ENCODE measurements at regions not wholly inside any gene's neighbourhood (a gene's known extent, or its start where the extent isn't known, plus 50 kb on each side); places are given as distances from the start of the nearest gene placed in this dataset.

- Histone ChIP-seq H3K23me2 (ENCODE audit: low read depth, low read length) (no peaks in the 10 kb centered on the region), H3K4ac (replicated peaks; ENCODE audit: insufficient read length, low read depth, low read length) (no peak overlapping the region), H2AK5ac (ENCODE audit: low read depth, low read length) (no peak overlapping the region), H2BK12ac (ENCODE audit: low read depth, low read length) (no peak overlapping the region), H3K9me3 (ENCODE audit: insufficient read depth in 2 of 2, low read depth in 1 of 2, low read length in 1 of 2) (no peaks in the 10 kb centered on the region), H3K27ac (ENCODE audit: low read depth, low read length) (no peak overlapping the region), H2BK20ac (ENCODE audit: low read length) (no peak overlapping the region), H3K27me3 (replicated peaks in 1 of 4; ENCODE audit: control insufficient read depth in 3 of 4, extremely low read depth in 1 of 4, insufficient read depth in 3 of 4, low read length in 3 of 4) (no peaks in the 10 kb centered on the region), H2AFZ (ENCODE audit: low read length) (no peak overlapping the region), H2BK5ac (ENCODE audit: low read depth, low read length) (no peak overlapping the region), H3K23ac (ENCODE audit: insufficient read length) (no peak overlapping the region), H3K14ac (ENCODE audit: insufficient read length) (no peak overlapping the region), H2BK120ac (replicated peaks; ENCODE audit: low read depth, low read length) (no peak overlapping the region), H3K56ac (replicated peaks; ENCODE audit: insufficient read length, low read depth, low read length) (no peak overlapping the region), H4K91ac (replicated peaks; ENCODE audit: insufficient read length, low read length) (no peak overlapping the region), H4K8ac (ENCODE audit: extremely low read depth, insufficient read depth, low read length) (no peak overlapping the region), H3K4me1 (replicated peaks in 1 of 4; ENCODE audit: control insufficient read depth in 3 of 4, insufficient read depth in 4 of 4, low read length in 3 of 4) (peaks cover 0 to 3% (median 0%) of the 10 kb centered on the region in 4 experiments; a peak in 2 of 7 replicates), H3K4me2 (ENCODE audit: insufficient read depth in 1 of 2, low read depth in 2 of 2, low read length in 2 of 2) (no peak overlapping the region), H2BK15ac (ENCODE audit: low read length) (no peak overlapping the region), H3K18ac (ENCODE audit: extremely low read depth, low read length) (no peak overlapping the region), H3K36me3 (ENCODE audit: control insufficient read depth in 2 of 4, insufficient read depth in 4 of 4, low read length in 3 of 4) (no peaks in the 10 kb centered on the region), H3K79me1 (ENCODE audit: low read depth, low read length) (no peaks in the 10 kb centered on the region), H4K20me1 (replicated peaks in 1 of 2; ENCODE audit: control insufficient read depth in 1 of 2, insufficient read depth in 2 of 2, low read length in 2 of 2) (no peaks in the 10 kb centered on the region), H3K4me3 (ENCODE audit: extremely low read depth in 1 of 4, insufficient read depth in 2 of 4, low read depth in 3 of 4, low read length in 4 of 4) (no peak overlapping the region), H3K9ac (replicated peaks in 1 of 4; ENCODE audit: extremely low read depth in 1 of 4, low read depth in 3 of 4, low read length in 3 of 4) (no peak overlapping the region), H3K79me2 (ENCODE audit: control insufficient read depth in 1 of 2, insufficient read depth in 2 of 2, low read length in 2 of 2) (no peaks in the 10 kb centered on the region), H4K5ac (ENCODE audit: insufficient read length, low read depth, low read length) (no peak overlapping the region)
- TF ChIP-seq TEAD4 (IDR thresholded peaks at IDR 0.05; ENCODE audit: low read depth, low read length), result no peak
- CTCF ChIA-PET (ENCODE audit: partially characterized antibody), result no interaction called here
- POLR2A ChIA-PET (ENCODE audit: partially characterized antibody), result no interaction called here
- WGBS, 2 experiments (ENCODE audit: extremely low coverage in 1 of 2, insufficient coverage in 1 of 2, insufficient read length in 1 of 2, insufficient replicate concordance in 2 of 2, low coverage in 1 of 2, low lambda C conversion rate in 2 of 2, missing lambda C conversion rate in 1 of 2), result 86% methylated on average over 2 of the region's 2 CpGs; no CpG with 5 or more reads in 1 of the 2 experiments
- FAIRE-seq, result no peak
- no peak for DNase-seq (ENCODE audit: low read depth in 1 of 2, low spot score in 2 of 2)
Observed at GRCh38 chr13:79194727-79195126, 211.3 kb downstream of the RBM26 start.

Measured in H1 (cell line).